ENCODE measurements at regions not wholly inside any gene's neighbourhood (a gene's known extent, or its start where the extent isn't known, plus 50 kb on each side); places are given as distances from the start of the nearest gene placed in this dataset.

DNA sequence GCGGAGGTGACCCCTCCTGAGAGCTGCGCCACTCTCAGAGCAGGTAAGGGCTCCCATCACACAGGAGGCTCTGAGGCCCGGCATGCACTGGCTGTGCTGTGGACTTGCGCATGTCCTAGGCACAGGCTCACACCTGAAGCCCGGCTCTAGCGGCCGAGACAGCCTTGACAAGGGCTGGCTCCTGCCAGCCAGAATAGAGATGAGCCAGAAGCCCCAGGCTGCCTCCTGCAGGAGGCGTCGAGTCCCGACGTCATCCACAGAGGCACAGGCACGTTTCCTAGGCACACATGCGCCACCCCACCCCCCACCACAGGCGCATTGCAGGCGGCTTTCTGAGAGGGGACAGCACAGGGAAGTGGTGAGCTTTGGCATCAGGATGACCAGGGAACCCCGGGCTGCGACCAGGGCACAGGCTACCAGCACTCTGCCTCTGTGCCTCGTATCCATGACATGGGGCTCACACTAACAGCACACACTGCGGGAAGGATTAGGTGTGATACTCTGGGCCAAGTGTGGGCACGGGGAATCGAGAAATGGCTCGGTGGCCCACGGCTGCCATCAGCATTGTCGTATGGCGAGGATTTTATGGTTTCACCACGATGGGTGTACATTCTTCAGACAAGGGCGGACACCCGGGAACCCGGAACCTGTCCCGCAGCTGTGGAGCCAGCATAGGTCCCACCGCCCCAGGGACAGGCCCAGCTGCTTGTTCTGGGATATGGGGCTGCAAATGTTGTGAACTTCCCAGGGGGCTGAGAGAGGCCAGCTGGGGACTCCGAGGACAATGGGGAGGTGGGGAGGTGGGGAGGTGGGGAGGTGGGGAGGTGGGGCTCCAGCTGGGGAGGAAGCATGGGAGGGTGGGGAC, 90.7 kb upstream of the ADRA2C start:
- Histone ChIP-seq H3K4me2 (no peak overlapping the region), H3K4me1 (peaks cover 9% of the 10 kb centered on the region; the same call in 1 of the 3 replicates), H3K4me3 (no peak overlapping the region), H3K27ac (no peak overlapping the region), H3K9me3 (peaks cover 4% of the 10 kb centered on the region; the same call in 1 of the 3 replicates)
- TF ChIP-seq HOXB13 (CRISPR knock-in tag; IDR thresholded peaks at IDR 0.05; ENCODE audit: low read depth): no peak
- CTCF ChIA-PET: no interaction called here
- POLR2A ChIA-PET: no interaction called here
- 54% methylated on average over 9 of the region's 32 CpGs for WGBS (ENCODE audit: missing lambda C conversion rate)
- DNase-seq (ENCODE audit: low read depth in 1 of 2, low spot score in 1 of 2): peak in 1 of 2 experiments; percentile 12
- no peak for FAIRE-seq
- peak in 1 of 2 experiments; percentile 50; a peak in 2 of 6 replicates for ATAC-seq

DNA sequence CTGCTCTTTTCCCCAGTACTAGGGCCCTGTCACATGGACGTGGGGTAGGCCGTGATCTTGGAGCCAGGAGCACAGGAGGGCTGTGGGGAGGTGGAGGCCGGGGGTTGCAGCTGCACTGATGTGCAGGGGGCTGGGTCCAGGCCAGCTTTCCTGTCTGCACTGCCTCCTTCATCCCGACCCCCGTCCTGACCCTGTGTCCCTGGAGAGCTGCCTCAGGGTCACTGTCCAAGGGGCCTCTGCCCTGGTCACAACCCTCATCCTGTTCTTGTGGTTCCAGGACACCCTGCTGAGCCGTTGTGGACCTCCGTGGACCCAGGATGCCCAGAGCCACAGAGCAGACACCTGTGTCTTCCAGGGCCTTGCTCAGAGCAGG, 91.7 kb upstream of the ADRA2C start:
- WGBS (ENCODE audit: missing lambda C conversion rate): 55% methylated on average over 4 of the region's 7 CpGs
- DNase-seq (ENCODE audit: low read depth in 1 of 2, low spot score in 1 of 2) (no peak), ATAC-seq (no peak), FAIRE-seq (no peak)
- ChIA-PET CTCF (no interaction called here), POLR2A (no interaction called here)
- no peak for TF ChIP-seq BHLHE40 (IDR thresholded peaks at IDR 0.05; ENCODE audit: low read depth, low read length)
- TF ChIP-seq NFE2L2 (conservative IDR thresholded peaks at IDR 0.05; ENCODE audit: low read length): no peak
- no peak for TF ChIP-seq CHD4 (IDR thresholded peaks at IDR 0.05; ENCODE audit: borderline replicate concordance)
- TF ChIP-seq, protein P1, sequence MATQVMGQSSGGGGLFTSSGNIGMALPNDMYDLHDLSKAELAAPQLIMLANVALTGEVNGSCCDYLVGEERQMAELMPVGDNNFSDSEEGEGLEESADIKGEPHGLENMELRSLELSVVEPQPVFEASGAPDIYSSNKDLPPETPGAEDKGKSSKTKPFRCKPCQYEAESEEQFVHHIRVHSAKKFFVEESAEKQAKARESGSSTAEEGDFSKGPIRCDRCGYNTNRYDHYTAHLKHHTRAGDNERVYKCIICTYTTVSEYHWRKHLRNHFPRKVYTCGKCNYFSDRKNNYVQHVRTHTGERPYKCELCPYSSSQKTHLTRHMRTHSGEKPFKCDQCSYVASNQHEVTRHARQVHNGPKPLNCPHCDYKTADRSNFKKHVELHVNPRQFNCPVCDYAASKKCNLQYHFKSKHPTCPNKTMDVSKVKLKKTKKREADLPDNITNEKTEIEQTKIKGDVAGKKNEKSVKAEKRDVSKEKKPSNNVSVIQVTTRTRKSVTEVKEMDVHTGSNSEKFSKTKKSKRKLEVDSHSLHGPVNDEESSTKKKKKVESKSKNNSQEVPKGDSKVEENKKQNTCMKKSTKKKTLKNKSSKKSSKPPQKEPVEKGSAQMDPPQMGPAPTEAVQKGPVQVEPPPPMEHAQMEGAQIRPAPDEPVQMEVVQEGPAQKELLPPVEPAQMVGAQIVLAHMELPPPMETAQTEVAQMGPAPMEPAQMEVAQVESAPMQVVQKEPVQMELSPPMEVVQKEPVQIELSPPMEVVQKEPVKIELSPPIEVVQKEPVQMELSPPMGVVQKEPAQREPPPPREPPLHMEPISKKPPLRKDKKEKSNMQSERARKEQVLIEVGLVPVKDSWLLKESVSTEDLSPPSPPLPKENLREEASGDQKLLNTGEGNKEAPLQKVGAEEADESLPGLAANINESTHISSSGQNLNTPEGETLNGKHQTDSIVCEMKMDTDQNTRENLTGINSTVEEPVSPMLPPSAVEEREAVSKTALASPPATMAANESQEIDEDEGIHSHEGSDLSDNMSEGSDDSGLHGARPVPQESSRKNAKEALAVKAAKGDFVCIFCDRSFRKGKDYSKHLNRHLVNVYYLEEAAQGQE (IDR thresholded peaks at IDR 0.05): no peak
- peaks cover 9% of the 10 kb centered on the region; the same call in 1 of the 3 replicates for H3K4me1 ChIP-seq
- H3K4me2 ChIP-seq: no peak overlapping the region
- no peak overlapping the region for H3K27ac ChIP-seq
- H3K4me3 ChIP-seq: no peak overlapping the region
- peaks cover 4% of the 10 kb centered on the region; the same call in 1 of the 3 replicates for H3K9me3 ChIP-seq

DNA sequence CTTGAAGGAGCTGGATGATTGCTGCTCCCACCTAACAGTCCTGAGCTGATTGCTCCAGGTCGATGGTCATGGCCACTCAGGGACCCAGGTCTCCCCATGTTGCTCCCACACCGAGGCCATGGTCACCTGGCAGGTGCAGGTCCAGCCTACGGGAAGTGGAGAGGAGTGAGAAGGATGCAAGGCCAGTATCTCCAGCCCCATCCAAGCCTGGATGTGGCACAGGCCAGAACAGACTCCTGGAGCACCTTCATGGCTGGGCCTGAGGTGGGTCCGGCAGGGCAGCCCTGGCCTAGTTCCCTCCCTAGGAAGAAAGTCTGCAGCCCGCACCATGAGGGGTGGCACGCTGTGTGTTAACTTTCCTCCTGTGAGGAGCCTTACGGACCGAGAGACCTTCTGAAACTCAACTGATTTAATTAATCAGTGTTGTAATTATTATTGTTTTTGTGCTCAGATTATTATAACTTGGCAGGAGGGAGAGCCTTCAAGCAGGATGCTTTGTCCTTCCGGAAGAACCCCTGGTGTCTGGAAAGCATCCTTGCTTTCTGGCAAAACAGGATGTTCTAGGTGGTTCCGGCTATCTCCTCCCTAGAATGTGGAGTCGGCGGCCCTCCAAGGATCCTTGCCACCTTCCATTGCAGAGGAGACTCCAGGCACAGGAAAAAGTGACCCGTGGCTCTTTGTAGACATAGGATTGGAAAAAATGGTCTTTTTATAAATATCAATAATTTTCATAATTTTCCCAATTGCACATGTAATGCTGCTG, 92.3 kb upstream of the ADRA2C start:
- ChIA-PET CTCF (interaction anchor here (0.9 kb wide), 1 partner anchor 18 kb away, joined by 3 read pairs; no protein-coding TSS in a partner anchor), POLR2A (no interaction called here)
- H3K27ac ChIP-seq: no peak overlapping the region
- ATAC-seq (no peak), FAIRE-seq (no peak), DNase-seq (ENCODE audit: low read depth in 1 of 2, low spot score in 1 of 2) (no peak)
- H3K9me3 ChIP-seq: peaks cover 4% of the 10 kb centered on the region; the same call in 1 of the 3 replicates
- H3K4me3 ChIP-seq: no peak overlapping the region
- TF ChIP-seq, protein P2, sequence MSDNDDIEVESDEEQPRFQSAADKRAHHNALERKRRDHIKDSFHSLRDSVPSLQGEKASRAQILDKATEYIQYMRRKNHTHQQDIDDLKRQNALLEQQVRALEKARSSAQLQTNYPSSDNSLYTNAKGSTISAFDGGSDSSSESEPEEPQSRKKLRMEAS (IDR thresholded peaks at IDR 0.05): no peak
- no peak for TF ChIP-seq ZNF302 (CRISPR knock-in tag; IDR thresholded peaks at IDR 0.05)
- TF ChIP-seq FOSL2 (IDR thresholded peaks at IDR 0.05): no peak
- TF ChIP-seq FOSL2 (CRISPR knock-in tag; IDR thresholded peaks at IDR 0.05): no peak
- TF ChIP-seq, protein P3, sequence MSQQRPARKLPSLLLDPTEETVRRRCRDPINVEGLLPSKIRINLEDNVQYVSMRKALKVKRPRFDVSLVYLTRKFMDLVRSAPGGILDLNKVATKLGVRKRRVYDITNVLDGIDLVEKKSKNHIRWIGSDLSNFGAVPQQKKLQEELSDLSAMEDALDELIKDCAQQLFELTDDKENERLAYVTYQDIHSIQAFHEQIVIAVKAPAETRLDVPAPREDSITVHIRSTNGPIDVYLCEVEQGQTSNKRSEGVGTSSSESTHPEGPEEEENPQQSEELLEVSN (IDR thresholded peaks at IDR 0.05; ENCODE audit: borderline replicate concordance, low read depth): no peak
- no peak for TF ChIP-seq NR3C1 (IDR thresholded peaks at IDR 0.05)
- TF ChIP-seq HOXB13 (CRISPR knock-in tag; IDR thresholded peaks at IDR 0.05; ENCODE audit: low read depth): no peak
- TF ChIP-seq MAFK (IDR thresholded peaks at IDR 0.05; ENCODE audit: partially characterized antibody): no peak
- no peak for TF ChIP-seq CBX2 (IDR thresholded peaks at IDR 0.05; ENCODE audit: borderline replicate concordance, low read depth)
- no peak for TF ChIP-seq KDM1A (IDR thresholded peaks at IDR 0.05; ENCODE audit: low read depth)
- no peak for TF ChIP-seq SREBF2 (IDR thresholded peaks at IDR 0.05)
- TF ChIP-seq, protein P4, sequence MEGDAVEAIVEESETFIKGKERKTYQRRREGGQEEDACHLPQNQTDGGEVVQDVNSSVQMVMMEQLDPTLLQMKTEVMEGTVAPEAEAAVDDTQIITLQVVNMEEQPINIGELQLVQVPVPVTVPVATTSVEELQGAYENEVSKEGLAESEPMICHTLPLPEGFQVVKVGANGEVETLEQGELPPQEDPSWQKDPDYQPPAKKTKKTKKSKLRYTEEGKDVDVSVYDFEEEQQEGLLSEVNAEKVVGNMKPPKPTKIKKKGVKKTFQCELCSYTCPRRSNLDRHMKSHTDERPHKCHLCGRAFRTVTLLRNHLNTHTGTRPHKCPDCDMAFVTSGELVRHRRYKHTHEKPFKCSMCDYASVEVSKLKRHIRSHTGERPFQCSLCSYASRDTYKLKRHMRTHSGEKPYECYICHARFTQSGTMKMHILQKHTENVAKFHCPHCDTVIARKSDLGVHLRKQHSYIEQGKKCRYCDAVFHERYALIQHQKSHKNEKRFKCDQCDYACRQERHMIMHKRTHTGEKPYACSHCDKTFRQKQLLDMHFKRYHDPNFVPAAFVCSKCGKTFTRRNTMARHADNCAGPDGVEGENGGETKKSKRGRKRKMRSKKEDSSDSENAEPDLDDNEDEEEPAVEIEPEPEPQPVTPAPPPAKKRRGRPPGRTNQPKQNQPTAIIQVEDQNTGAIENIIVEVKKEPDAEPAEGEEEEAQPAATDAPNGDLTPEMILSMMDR (IDR thresholded peaks at IDR 0.05): no peak
- no peak for TF ChIP-seq NFE2L2 (conservative IDR thresholded peaks at IDR 0.05; ENCODE audit: low read length)
- no peak for TF ChIP-seq HDAC2 (IDR thresholded peaks at IDR 0.05)
- TF ChIP-seq, protein P5, sequence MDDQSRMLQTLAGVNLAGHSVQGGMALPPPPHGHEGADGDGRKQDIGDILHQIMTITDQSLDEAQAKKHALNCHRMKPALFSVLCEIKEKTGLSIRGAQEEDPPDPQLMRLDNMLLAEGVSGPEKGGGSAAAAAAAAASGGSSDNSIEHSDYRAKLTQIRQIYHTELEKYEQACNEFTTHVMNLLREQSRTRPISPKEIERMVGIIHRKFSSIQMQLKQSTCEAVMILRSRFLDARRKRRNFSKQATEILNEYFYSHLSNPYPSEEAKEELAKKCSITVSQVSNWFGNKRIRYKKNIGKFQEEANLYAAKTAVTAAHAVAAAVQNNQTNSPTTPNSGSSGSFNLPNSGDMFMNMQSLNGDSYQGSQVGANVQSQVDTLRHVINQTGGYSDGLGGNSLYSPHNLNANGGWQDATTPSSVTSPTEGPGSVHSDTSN (IDR thresholded peaks at IDR 0.05): no peak
- TF ChIP-seq, protein P6, sequence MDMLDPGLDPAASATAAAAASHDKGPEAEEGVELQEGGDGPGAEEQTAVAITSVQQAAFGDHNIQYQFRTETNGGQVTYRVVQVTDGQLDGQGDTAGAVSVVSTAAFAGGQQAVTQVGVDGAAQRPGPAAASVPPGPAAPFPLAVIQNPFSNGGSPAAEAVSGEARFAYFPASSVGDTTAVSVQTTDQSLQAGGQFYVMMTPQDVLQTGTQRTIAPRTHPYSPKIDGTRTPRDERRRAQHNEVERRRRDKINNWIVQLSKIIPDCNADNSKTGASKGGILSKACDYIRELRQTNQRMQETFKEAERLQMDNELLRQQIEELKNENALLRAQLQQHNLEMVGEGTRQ (IDR thresholded peaks at IDR 0.05): no peak
- TF ChIP-seq JUN (IDR thresholded peaks at IDR 0.05): no peak
- TF ChIP-seq FOSB (CRISPR knock-in tag; IDR thresholded peaks at IDR 0.05): no peak
- TF ChIP-seq FOXS1 (CRISPR knock-in tag; IDR thresholded peaks at IDR 0.05): no peak
- TF ChIP-seq RNF2 (IDR thresholded peaks at IDR 0.05; ENCODE audit: borderline replicate concordance, low read depth): no peak
- whole genome bisulfite sequencing (ENCODE audit: missing lambda C conversion rate): 73% methylated on average over 11 of the region's 13 CpGs
- H3K4me2 ChIP-seq: no peak overlapping the region
- H3K4me1 ChIP-seq: peaks cover 9% of the 10 kb centered on the region; the same call in 1 of the 3 replicates

Measured in A549 (cell line).